Renal cortical epithelial cell (primary cell): ENCODE measurements at regions not wholly inside any gene's neighbourhood (a gene's known extent, or its start where the extent isn't known, plus 50 kb on each side); places are given as distances from the start of the nearest gene placed in this dataset.

Experiments
- DNase-seq: peaks from one replicate; pipeline ENCODE4 v3.0.0-alpha.2; 2011; ENCODE audit warnings: low read depth

DNA sequence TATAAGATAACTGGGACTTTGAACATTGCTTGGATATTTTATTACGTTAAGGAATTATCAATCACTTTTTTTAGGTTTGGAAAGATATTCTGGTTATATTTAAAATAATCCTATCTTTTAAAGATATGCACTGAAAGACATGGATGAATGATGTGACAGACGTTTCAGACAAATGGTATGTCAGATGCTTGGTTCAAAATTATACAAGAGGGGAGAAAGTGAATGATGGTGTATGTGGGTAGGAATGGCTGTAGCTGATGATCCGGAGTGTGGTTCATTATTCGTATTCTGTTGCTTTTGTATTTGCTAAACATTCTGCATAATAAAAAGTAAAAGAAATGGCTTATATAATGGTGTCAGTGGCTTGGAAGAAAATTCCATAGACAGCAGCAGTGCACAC is 51.0 kb upstream of the SNRPB2 start:
- no peak for DNase-seq

DNA sequence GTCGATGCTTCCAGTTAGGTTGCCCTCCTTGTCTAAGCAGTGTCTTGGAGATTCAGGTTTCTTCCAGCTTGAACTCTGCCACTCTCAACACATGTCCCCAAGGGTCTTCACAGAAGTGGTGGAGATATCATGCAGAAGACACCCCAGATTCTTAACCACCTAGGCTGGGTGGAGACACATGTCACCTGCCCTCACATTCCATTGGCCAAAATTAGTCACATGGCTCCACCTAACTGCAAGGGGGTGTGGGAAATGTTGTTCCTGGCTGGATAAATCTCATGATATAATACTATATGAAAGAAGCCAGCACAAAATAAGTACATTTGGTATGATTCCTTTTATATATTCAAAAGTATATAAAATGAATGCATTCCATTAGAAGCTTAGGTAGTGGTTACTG is 52.9 kb upstream of the SNRPB2 start:
- DNase-seq = no peak

DNA sequence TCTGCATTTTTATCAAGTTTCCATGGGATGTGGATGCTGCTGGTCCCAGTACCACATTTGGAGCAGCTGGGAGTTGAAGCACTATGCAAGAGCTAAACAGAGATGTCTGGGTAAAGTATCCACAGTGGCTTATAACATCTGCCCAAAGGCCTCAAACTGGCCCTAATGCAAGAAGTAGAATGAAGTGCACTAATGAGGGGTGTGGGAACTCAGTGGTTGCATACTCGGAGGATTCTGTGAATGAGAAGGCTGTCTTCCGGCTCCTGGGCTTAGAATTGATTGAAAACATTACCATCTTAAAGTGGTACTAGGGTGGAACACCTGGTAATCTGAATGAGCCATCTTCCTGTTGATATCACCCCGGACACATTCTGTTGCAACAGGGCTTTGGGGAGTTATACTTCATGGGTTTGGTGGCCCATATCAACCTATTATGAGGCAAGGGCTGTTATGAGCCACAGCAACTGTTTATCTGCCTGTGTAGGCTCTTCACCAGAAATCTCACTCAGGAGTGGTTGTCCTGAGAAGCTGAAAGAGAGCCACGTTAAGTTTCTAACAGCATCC is 54.7 kb upstream of the SNRPB2 start:
- DNase-seq = no peak

DNA sequence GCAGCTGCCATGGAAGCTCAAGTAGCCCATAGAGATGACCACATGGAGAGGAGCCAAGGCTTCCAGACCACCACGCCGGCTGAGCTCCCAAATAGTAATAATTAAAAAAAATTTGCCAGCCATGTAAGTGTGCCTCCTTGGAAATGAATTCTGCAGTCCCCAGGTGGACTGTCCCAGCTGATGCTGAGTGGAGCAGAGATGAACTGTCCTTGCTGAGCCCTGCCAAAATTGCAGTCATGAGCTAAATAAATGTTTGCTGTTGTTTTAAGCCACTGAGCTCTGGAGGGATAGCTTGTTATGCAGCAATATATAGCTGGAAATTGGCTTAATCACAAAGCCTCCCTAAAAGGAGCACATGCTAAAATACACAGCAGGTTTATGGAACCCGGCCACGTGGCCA is 55.6 kb upstream of the SNRPB2 start:
- no peak for DNase-seq

DNA sequence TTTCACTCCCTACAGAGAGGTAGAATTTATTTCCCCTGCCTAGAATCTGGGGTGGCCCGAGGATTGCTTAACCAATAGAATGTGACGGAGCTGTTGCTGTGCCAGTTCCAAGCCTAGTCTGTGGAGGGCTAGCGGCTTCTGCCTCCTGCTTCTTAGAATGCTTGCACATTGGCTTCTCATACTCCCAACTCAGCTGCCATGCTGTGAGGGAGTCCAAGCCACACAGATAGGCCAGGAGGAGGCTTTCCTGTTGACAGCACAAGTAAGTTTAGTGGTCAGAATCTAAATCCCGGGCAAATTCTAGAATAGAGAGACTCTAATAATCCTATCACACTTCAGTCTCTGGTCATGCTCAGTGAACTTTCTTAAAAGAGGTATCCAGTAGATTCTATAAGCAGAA is 57.5 kb upstream of the SNRPB2 start:
- no peak for DNase-seq

DNA sequence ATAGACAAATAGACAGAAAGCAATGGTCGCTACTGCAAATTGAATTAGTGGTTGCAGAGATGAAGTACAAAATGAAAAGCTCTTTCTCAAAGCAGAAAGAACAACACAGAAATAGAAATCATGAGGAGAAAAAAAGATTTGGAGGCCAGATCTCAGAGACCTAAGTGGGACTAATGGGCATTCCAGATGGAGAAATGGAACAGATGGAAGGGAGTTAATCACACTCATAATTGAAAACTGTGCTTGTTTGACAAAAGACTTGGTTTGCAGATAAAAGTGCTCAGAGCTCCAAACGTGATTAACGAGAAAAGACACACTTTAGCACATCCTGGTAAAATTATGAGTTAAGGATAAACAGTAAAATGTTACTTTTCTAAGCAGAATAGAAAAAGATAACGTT is 58.1 kb upstream of the SNRPB2 start:
- no peak for DNase-seq

DNA sequence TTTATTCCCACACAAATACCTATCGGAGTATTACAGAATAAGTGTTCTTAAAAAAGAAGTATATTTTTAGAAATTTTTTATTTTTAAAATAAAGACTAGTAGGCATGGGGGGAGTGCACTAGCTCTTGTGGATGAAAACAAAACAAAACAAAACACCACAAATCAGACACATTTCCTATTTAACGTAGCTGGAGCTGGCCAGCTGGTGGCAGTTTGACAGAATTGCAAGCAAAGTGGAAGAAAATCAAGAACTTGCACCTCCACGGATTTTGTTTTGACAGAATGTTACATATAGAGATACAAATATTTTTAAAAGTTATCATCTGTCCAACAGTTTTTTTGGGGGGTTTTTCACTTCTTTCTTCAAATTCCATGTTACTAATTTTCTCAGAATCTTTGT is 63.6 kb upstream of the SNRPB2 start:
- no peak for DNase-seq

DNA sequence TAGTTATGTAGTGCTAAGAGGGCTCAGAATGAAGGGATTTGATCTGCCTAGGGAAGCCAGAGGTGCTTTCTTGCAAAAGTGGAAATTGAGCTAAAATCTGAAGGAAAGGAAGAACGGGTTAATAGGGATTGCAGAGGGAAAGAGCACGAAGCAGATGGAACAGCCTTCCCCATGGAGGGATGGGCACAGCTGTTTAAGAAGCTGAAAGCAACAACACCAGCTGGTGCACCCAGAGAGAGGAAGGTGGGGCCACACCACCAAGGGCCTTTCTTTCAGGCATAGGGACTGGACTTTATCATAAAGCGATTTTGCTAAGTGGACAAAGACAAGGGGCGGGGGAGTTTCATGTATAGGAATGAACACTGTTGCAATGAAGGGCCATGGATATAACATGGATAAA is 65.8 kb upstream of the SNRPB2 start:
- no peak for DNase-seq

DNA sequence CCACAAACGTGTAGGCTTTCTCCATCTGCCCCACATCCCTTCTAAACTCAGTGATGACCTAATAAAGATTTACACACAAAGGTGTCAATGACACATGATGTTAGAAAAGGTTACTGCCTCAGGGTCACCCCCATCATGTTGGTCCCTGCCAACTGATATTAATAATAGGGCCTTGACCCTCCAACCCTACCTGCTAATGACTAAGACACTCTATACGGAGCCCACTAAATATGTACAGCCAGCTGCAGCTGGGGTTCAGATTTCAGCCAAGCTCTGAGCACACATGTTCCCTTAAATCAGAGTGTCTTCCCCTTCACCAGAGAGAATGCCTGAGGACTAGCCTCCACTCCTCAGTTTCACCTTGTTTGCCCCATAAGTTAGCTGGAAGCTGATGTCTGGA is 67.4 kb upstream of the SNRPB2 start:
- no peak for DNase-seq

DNA sequence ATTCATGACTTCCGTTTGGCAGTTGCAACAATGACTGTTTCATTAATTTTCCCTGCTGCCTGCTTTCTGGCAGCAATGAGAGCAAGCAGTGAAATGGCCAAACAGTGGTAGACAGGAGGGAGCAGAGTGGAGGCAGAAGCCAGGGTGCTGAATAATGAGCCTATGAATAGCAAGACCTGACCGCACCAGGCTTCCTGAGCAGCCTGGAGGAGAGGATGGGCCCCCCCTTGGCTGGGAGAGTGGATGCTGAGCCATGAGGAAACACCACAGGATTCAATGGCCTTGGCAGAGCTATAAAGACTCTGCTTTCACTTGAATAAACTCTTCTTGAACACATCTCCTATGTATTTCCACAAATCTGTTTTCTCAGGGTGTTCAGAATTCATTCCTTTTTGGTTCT is 68.1 kb upstream of the SNRPB2 start:
- no peak for DNase-seq

DNA sequence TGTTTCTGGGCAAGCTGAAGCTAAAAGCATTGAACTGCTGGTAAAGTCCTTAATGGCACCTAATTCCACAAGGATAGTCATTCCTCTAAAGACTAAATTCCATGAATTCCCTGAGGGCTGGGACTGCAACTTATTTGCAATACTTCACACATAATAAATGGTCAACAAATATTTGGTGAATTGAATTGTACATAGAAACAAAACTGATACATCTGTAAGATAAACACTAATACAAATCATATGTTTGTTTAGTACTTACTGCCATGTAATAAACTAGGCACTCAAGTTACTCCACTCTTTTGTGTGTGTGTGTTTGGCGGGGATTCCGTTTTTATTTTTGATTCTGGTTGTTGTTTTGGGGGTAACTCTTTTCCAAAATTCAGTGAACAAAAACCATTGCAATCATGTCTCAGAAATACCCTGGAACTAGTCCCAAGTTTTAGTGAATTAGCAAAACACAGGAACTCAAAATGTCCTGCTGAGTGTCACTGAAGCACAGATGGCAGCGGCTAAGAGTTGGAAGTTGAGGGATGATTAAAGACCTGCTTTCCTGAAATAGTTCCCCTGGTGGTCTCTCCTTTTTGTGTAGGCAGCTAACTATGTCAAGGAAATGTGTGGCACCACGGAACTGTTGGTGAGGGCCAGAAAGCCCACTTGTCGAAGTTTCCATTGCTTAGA is 74.8 kb upstream of the SNRPB2 start:
- no peak for DNase-seq

DNA sequence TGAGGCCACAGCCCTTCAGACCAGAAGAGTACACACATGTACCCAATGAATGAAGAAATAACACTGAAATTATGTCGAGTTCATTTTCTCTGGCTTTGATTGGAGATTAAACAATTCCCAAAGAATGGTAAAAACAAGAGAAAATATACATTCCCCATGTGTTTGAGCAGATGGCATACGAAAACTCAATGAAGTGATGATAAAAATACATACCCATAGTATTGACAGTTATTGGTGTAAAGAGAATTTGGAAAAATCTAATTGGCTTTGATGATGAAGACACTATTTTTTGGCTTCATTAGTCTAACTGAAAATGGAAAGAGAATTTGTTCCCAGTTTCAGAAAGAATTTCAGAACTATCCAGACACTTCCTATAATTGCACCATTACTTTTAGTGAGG is 76.6 kb upstream of the SNRPB2 start:
- DNase-seq = no peak

DNA sequence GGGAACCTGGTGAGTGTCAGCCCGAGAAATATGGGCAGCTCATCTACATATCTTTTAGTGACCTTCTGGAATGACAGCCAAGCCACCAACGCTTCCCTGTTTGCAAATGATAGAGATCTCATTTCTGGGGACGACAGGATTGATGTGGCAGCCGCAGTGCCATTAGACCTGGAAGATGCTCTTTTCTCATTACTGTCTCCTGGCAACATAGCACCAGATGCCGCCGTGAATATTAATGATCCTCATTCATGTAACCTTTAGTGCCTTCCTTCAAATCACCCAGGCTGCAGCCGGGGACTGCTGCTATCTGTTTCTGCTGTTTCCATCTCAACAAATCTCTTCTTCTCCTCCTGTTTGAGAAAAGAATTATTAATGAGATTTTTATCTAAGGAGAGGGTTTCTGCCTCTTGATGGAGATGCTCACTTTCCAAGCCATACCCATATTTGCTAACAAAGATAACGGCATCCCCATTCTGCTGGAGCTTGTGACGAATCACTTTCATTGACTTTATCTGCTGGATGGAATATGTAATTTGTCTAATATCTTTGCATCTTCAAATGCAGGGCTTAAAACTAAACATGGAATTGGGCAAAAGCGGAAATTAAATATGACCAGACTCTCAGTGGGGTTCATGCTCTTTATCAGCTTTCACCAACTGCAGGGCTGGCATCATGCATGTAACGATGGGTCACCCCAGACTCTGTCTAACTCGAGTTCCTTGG is 74.8 kb upstream of the KIF16B start:
- DNase-seq = no peak

DNA sequence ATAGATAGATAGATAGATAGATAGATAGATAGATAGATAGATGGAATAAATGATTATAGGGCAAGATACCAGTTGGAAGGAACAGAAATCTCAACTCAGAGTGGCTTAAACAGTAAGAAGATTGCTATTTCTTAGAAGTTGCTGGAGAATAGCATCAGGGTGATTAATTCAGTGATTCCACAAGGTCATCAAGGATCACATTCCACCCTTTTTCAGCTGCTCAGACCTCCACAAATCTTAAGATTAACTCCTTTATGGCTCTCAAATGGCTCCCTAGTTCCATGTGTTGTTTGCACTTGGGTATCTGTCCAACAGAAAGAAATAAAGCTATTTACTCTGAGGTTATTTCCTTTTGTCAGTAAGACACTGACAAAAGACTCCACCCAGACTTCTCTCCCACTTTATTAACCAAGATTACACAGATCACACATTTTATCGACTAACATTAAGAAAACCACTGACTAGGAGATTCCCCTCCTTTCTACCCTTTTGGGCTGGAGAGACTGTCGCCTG is 68.3 kb upstream of the KIF16B start:
- DNase-seq = no peak

DNA sequence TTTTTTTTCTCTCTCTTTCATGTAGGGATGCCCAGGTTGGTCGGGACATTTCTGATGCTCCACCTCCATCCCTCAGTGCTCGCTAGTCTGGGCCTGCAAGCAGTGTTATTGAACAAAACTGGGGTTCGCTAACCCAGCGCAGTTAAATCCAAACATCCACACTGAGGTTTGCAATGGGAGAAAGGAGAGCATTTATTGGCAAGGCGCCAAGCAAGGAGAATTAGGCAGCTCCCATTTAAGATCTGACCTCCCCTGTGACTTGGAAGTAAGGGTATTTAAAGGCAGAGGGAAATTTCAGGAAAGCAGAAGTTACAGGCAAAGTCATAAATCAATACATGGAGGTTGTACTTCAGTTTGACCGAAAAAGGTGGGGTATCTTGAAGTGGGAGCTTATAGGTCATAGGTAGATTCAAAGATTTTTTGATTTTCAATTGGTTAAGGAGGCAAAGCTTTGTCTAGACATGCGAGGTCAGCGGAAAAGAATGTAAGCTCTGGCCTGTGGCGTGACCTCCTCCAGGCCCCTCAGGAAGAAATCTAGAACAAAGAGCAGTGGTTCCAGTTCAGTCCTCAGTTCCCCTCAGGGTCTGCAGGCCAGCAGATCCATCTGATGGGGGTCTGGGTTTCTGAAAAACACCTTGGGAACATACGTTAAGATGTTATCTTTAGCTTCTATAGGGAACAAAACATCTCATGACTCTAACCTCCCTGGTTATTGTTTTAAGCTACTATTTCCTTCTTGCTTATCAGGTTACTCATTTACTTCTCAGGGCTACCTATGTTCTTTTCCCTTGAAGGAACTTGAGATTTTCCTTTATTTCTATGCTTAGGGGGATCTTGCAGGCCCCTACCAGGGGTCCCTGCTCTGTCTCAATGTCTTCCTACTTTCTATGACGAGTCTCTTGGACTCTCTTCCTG is 66.0 kb upstream of the KIF16B start:
- peak; percentile 34 for DNase-seq

DNA sequence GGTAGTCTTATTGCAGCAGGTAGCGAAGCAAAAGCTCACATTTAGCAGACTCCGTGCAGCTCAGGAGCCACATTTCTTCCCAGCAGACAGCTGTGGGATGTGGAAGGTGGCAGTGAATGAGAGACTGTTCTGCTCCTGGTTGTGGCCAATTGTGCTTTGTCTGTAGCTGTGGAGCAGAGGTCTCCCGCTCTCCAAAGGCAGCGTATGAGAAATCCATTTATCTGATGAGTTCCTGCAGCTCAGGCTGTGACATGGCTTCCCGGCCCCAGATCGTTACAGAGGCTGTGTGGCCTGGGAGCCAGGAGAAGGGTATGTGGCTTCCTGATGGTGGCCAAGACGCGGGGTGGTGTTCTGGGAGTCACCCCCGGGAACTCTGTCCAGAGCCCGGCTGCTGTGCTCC is 64.5 kb upstream of the KIF16B start:
- DNase-seq = no peak

DNA sequence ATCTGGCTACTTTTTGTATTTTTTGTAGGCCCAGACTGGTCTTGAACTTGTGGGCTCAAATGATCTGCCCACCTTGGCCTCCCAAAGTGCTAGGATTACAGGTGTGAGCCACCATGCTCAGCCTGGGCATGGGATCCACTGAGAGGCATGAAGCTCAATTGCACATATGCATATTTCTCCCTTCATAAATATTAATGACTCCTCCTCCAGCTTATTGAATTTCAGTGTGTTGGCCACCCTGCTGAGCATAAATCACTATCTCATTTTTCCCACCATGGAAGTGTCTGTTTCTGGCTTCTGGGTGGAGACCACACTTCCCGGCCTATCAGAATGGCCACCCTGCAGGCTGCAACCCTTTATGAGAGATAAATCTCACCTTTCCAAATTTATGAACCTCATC is 53.6 kb upstream of the KIF16B start:
- DNase-seq = no peak

DNA sequence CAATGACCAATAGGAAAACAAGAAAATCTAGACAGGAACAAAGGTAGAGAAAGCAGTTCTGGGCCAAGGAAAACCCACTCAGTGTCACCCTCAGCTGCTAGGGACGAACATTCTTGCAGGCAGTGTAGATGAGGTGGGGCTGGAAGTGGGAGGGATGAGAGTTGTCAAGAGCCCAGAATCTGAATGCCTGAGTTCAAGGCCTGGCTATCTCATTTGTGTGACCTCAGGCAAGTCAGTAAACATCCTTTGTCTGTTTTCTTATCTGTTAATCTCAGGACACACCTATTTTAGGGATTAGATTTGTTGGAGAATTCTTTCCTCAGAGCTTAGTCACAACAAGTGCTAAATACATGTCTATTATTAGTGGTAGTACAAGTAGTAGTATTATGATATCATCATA is 50.9 kb upstream of the KIF16B start:
- no peak for DNase-seq
